ENCODE measurements at regions not wholly inside any gene's neighbourhood (a gene's known extent, or its start where the extent isn't known, plus 50 kb on each side); places are given as distances from the start of the nearest gene placed in this dataset.

GRCh38 chr11:104764710-104765045 is 133.6 kb downstream of the CASP12 start:
- no peak for TF ChIP-seq CTCF (IDR thresholded peaks at IDR 0.05)

GRCh38 chr11:104763930-104764709 is 134.1 kb downstream of the CASP12 start:
- Histone ChIP-seq H3K36me3 (no peaks in the 10 kb centered on the region), H3K27ac (no peak overlapping the region), H3K9me3 (peaks cover 0 to 11% of the 10 kb centered on the region in 2 donors), H3K4me1 (no peaks in the 10 kb centered on the region), H3K4me3 (no peak overlapping the region), H3K27me3 (no peaks in the 10 kb centered on the region)
- no peak for TF ChIP-seq CTCF (IDR thresholded peaks at IDR 0.05)
- DNase-seq (ENCODE audit: low spot score) = no peak

More at GRCh38 chr11:104764710-104765045, 133.6 kb downstream of the CASP12 start:
- Histone ChIP-seq H3K27ac (no peak overlapping the region), H3K9me3 (peaks cover 0 to 6% of the 10 kb centered on the region in 2 donors), H3K36me3 (no peaks in the 10 kb centered on the region), H3K27me3 (no peaks in the 10 kb centered on the region), H3K4me3 (no peak overlapping the region), H3K4me1 (no peaks in the 10 kb centered on the region)
- no peak for DNase-seq (ENCODE audit: low spot score)

- TF ChIP-seq CTCF (IDR thresholded peaks at IDR 0.05) = no peak
- H3K9me3 ChIP-seq = peaks cover 0 to 18% of the 10 kb centered on the region in 2 donors
- H3K27me3 ChIP-seq = no peaks in the 10 kb centered on the region
- H3K36me3 ChIP-seq = no peaks in the 10 kb centered on the region
- no peak overlapping the region for H3K27ac ChIP-seq
- H3K4me3 ChIP-seq = no peak overlapping the region
- H3K4me1 ChIP-seq = no peaks in the 10 kb centered on the region
- no peak for DNase-seq (ENCODE audit: low spot score)
Measured at GRCh38 chr11:104761511-104761910, 136.7 kb downstream of the CASP12 start.

- Histone ChIP-seq H3K9me3 (peaks cover 0 to 18% of the 10 kb centered on the region in 2 donors), H3K4me3 (no peak overlapping the region), H3K36me3 (no peaks in the 10 kb centered on the region), H3K27ac (no peak overlapping the region), H3K27me3 (no peaks in the 10 kb centered on the region), H3K4me1 (no peaks in the 10 kb centered on the region)
- TF ChIP-seq CTCF (IDR thresholded peaks at IDR 0.05) = no peak
- DNase-seq (ENCODE audit: low spot score) = no peak
Measured at GRCh38 chr11:104759464-104759863, 138.8 kb downstream of the CASP12 start.

- no peak overlapping the region for H3K4me3 ChIP-seq
- no peak overlapping the region for H3K27ac ChIP-seq
- H3K9me3 ChIP-seq = no peaks in the 10 kb centered on the region
- TF ChIP-seq CTCF (IDR thresholded peaks at IDR 0.05) = no peak
- no peaks in the 10 kb centered on the region for H3K36me3 ChIP-seq
- DNase-seq (ENCODE audit: low spot score) = no peak
- no peaks in the 10 kb centered on the region for H3K4me1 ChIP-seq
- no peaks in the 10 kb centered on the region for H3K27me3 ChIP-seq
Measured at GRCh38 chr11:104738918-104739317, 159.3 kb downstream of the CASP12 start.

GRCh38 chr11:104738208-104738607 is 160.1 kb downstream of the CASP12 start:
- Histone ChIP-seq H3K27me3 (no peaks in the 10 kb centered on the region), H3K27ac (no peak overlapping the region), H3K4me1 (no peaks in the 10 kb centered on the region), H3K36me3 (no peaks in the 10 kb centered on the region), H3K4me3 (no peak overlapping the region), H3K9me3 (no peaks in the 10 kb centered on the region)
- DNase-seq (ENCODE audit: low spot score) = no peak
- no peak for TF ChIP-seq CTCF (IDR thresholded peaks at IDR 0.05)
